ENCODE measurements at regions not wholly inside any gene's neighbourhood (a gene's known extent, or its start where the extent isn't known, plus 50 kb on each side); places are given as distances from the start of the nearest gene placed in this dataset.

DNA sequence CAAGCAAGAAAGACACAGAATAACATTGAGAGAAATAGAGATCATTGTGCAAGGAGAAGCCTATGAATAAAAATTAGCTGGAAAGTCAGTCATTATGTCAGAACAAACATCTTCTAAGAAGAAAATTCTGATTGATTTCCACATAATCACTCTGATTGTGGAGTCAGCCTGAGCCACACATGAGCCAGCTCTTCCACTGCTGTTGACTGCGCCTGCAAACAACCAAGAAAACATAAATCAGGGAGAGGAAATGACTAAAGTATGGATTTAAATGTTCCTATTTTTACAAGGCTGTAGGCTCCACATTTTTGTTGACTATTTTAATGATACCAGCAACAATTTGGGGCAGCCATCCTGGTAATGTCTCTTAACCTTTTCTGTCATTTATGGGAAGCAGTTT is 962.3 kb downstream of the EFNB2 start:
- no peak for DNase-seq

DNA sequence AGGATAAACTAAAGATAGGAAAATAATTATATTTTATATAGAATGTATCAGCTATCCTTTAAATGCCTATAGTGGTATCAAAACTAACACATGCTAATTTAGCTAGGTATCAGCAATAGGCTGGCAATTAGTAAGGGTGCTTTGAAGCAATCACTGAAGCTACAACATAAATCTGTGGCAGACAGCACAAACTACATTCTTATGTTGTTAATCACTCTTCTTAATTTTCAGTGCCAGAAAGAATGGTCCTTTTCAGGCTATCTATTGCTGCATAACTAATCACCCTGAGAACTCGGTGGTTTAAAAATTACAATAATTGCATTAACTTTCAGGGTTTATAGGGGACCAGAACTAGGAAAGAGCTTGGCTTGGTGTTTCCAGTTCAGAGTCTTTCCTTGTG is 963.1 kb downstream of the EFNB2 start:
- no peak for DNase-seq

DNA sequence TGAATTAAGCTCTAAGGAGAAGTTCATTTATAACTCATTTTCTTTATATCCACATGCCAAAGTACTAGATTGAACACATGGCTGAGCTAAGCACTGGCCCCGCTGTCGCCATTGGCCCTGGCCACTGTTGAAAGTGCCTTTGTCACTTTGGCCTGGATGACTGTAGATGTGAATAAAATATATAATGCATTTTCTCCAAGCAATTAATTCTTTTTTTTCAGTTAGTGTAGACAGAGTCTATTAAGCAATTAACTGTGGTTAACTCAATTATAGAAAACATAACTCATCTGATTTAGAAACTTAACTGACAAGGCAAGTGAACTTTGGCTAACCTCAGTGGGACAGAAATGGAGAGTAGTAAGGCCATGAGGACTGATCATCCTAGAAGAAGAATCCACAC is 965.6 kb downstream of the EFNB2 start:
- no peak for DNase-seq

DNA sequence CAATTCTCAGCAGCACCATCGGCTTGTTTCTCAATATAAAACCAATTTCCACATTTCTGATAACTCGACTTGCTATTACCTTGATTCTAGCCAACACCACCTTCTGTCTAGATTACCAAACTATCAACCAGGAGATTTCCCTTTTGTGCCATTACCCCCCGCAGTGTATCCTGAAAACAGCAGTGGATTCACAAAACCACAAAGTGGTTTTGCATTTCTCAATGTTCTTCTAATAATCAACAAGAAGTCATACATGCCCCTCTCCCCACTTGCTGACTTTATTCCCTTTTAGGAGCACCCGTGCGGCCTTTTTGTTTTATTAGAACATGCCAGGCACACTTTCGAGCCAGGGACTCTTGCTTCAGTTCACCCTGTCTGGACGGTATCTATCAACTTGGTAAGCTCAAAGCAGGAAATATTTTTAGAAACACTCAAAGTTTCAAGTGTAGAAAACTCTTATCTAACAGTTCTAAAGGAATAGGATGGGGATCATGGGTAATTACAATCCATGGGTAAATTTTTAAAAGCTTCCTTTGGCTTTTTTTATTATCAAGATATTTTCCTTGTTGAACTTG is 967.4 kb downstream of the EFNB2 start:
- DNase-seq: no peak

- DNase-seq: no peak
Measured at GRCh38 chr13:105565136-105565727, 970.2 kb downstream of the EFNB2 start.

DNA sequence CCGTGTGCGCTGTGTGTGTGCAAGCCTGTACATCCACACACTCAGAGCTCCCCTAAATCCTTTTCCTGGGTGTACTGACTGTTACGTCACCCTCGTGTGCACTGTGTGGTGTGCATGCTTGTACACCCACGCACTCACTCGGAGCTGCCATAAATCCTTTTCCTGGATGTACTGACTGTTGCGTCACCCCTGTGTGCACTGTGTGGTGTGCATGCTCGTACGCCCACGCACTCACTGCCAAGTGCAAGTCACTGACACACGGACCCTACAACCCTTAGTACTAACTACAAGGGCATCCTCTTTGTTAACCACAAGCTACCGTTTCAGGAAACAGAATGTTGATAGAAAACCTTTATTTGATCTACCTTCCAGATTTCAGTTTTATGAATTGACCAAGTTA is 983.4 kb downstream of the EFNB2 start:
- DNase-seq: no peak

DNA sequence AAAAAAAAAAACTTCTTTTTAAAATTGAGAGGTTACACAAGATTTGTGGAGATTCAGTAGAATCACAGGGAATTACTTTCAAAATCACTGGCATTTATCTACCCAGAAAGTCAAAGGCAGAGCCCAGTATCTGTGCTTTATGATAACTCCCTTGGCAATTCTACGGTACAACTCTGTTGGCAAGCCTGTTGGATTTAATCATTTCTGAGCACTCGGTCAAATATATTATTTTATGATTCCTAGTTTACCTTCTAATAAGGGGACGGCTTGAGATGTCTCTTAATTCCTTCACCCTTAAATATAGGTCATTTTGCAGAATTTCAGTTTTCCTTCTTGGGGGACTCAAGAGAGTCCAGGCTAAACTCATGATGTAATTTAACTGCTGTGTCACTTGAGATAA is 987.6 kb downstream of the EFNB2 start:
- DNase-seq: no peak

DNA sequence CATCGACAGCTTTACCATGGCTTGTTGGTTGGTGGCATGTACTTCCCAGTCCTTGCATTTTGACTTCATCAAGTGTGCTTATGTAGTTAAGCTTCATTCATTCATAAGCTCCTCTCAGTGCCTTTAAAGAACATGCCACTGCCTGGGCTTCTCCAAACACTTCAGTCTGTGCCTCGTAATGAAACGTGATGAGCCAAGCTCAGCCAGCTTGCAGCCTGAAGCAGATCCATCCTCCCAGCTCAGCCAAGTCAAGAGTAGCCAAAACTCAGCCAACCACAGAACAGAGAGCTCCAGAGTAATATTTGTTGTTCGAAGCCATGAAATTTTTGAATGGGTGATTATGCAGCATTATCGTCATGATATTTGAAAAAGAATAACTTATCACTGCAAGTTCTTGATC is 989.7 kb downstream of the EFNB2 start:
- no peak for DNase-seq

- no peak for DNase-seq
Measured at GRCh38 chr13:105543742-105544141, 991.7 kb downstream of the EFNB2 start.

GRCh38 chr13:105541565-105541964 is 993.9 kb downstream of the EFNB2 start:
- no peak for DNase-seq

DNA sequence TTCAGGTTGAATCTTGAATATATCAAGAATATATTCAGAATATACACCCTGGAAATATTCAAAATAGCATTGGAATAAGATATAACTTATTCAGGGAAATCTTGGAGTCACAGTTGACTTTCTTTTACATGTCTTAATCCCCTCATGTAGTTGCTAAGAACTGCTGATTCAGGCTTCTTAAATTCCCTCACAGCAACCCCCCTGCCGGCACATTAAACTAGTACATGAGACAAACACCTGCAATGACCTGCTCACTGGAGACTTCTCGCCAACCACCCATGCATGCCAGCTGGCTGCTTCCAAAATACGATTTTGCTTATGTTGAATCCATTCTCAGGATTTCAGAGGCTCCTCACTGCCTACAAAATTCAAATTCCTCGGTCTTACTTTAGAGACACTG is 997.1 kb downstream of the EFNB2 start:
- DNase-seq: no peak

GRCh38 chr13:105537113-105537512 is 998.3 kb downstream of the EFNB2 start:
- DNase-seq: no peak

GRCh38 chr13:105530468-105530867 is 1005.0 kb downstream of the EFNB2 start:
- no peak for DNase-seq

DNA sequence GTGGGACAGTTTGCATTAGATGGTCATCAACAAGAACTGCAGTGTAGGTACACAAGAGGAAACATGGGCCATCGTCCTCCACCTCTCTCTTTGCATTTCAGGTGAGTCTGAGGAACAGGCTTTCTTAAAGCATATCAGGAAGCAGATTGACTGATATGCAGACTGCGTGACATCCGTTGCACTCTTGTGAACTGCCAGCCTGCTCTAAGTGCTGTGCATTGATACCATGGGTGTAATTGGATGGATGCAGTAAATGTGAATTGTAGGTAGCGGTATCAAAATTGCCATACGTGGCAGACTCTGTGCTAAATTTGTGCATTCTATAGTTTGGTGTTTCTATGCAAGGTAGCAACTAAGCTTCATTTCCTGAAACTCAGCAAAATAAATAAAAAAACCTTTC is 1008.3 kb downstream of the EFNB2 start:
- no peak for DNase-seq

- DNase-seq: no peak
Measured at GRCh38 chr13:105519771-105520170, 1015.7 kb downstream of the EFNB2 start.

GRCh38 chr13:105518086-105518485 is 1017.4 kb downstream of the EFNB2 start:
- no peak for DNase-seq

GRCh38 chr13:105514401-105514800 is 1021.1 kb downstream of the EFNB2 start:
- DNase-seq: no peak

DNA sequence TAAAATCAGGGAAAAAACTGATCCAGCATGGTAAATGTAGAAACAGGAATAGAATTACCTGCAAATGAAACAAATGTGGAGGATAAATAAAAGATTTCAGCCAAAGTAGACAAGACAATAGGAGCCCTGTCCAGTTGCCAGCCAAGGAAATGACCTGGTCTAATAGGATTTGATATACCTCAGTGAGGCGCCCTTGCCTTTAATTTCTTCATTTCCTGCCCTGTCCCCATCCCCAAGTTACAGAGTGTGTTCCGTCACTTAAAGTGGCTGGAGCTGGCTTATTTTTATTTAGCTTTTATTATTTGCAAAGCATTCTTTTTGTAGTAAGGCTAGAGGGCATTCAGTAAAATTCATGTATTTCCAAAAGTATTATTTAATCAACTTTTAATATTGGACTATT is 1022.0 kb downstream of the EFNB2 start:
- no peak for DNase-seq

- DNase-seq: no peak
Measured at GRCh38 chr13:105509981-105510762, 1025.3 kb downstream of the EFNB2 start.

DNA sequence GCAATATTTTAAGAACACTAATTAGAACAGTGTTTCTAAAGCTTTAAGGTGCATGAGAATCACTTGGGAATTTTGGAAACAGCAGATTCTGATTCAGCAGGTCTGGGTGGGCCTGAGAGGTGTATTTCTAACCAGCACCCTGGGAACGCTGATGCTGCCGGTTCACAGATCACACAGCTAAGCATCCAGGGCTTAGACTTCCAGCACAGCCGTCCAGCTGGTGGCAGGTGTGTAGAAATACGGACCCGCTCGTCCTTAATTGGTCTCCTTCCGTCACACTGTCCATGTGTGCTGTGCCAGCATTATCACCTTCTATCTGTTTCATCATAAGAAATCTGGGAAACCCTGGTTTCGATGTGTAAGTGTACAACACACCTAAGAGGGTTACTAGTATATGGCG is 1029.0 kb downstream of the EFNB2 start:
- no peak for DNase-seq

DNA sequence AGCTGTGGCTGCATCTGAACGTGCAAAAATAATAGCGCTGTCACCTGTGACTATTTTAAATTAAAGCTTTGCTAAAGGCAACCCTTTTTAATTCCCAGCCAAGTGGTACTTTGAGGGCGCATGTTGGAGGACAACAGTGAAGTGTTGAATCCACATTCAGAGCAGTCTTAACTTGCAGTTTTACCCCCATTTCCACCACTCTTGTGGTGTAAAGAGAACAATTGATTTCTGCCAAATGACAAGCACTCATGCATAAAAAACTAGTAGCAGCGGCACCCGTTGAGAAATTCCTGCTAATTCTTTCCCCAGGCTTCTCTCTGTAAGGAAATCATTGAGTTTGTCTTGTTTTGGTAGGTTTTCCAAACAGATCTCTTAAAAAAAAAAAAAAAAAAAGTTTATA is 1033.3 kb downstream of the EFNB2 start:
- DNase-seq: no peak

DNA sequence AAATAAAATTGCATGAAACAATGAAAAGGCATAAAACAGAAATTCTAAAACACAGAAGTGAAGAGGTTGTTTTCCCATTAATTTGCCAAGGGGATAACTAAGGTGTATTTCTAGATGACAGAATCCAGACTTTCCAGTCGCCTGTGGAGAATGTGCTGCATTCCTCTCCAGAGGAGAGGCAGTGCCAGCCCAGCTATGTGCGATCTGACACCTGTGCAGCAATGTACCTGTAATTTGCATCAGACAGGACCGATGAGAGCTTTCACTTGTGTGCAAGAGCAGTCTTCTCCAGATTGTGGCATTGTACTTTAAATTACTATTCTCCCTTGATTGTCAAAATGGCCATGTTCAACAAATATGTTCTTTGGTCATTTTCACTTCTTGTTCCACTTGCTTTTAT is 1037.9 kb downstream of the EFNB2 start:
- no peak for DNase-seq

DNA sequence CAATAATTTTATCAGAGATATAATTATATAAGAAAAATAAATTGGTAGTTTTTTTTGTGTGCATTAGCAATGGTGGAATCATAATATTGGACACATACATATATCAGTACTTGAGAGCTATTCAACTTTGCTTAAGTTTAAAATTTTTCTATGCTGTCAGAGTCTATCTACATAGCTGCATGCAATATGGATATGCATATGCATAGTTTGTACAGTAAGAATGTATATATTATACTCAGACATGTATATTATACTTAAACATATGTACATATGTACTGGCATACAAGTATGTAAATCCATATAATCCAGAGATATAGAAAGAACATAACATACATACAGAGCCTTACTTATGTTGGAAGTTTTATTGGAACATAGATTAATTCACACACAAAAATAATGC is 1043.2 kb downstream of the EFNB2 start:
- no peak for DNase-seq

DNA sequence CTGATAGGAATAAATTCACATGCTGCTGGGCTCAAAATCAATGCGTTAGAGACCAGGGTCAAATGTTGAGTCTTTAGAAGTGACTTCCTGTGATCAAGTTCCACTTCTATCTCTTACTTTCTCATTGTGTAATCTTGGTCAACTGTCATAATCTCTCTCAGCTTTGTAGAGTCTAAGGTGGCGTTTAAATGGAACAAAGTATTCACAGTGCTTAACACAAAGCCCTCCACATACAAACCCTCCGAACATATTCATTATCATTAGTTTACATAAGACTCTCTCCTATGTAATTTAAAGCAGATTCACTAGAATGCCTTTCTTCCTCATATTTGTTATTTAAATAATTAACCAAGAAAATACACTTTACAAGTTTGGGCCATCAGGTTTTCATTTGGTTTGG is 1044.1 kb downstream of the EFNB2 start:
- DNase-seq: no peak

GRCh38 chr13:105485081-105485480 is 1050.4 kb downstream of the EFNB2 start:
- DNase-seq: no peak

Measured in NCI-H446 treated with DMSO at 0.1 percent for 48 hours (cell line).